Heart left ventricle (tissue), 16 donors: ENCODE measurements at regions not wholly inside any gene's neighbourhood (a gene's known extent, or its start where the extent isn't known, plus 50 kb on each side); places are given as distances from the start of the nearest gene placed in this dataset.

ENCODE experiments used
- ATAC-seq, 4 donors: fragments of 200-7000 bp; cut with Tn5 transposase; one replicate each; pipeline ENCODE4 v1.9.1; 2020 to 2022; ENCODE audit warnings: moderate library complexity in 4 of 4, mild to moderate bottlenecking in 3 of 4, moderate number of reproducible peaks in 1 of 4
- DNase-seq, 5 donors: peaks; one replicate each; pipeline ENCODE4 v3.0.0-alpha.2; 2020
- H3K27ac ChIP-seq, 12 donors: fragments of 200-600 bp; sonication (generic) in 4 of 12; one replicate each; pipeline versions ENCODE4 v1.5.0 to v1.8.0; 2016 to 2022; ENCODE audit warnings: mild to moderate bottlenecking in 2 of 12
- H3K27me3 ChIP-seq, 9 donors: fragments of 200-600 bp; sonication (generic) in 2 of 9; one replicate each; pipeline versions ENCODE4 v1.5.1 to v1.8.0; 2016 to 2022; ENCODE audit warnings: mild to moderate bottlenecking in 3 of 9
- H3K36me3 ChIP-seq, 9 donors: fragments of 200-600 bp; sonication (generic) in 2 of 9; one replicate each; pipeline versions ENCODE4 v1.5.0 to v1.8.0; 2018 to 2022; ENCODE audit warnings: mild to moderate bottlenecking in 2 of 9
- H3K4me1 ChIP-seq, 12 donors: fragments of 200-600 bp; sonication (generic) in 4 of 12; one replicate each; pipeline versions ENCODE4 v1.5.0 to v1.8.0; 2016 to 2022; ENCODE audit warnings: mild to moderate bottlenecking in 3 of 12
- H3K4me3 ChIP-seq, 12 donors: fragments of 200-600 bp; sonication (generic) in 4 of 12; one replicate each; pipeline versions ENCODE4 v1.5.0 to v1.8.0; 2017 to 2022; ENCODE audit warnings: mild to moderate bottlenecking in 9 of 12, moderate library complexity in 4 of 12
- H3K9me3 ChIP-seq, 12 donors: fragments of 200-600 bp; sonication (generic) in 4 of 12; one replicate each; pipeline versions ENCODE4 v1.5.0 to v1.8.0; 2016 to 2022; ENCODE audit warnings: mild to moderate bottlenecking in 1 of 12
- CTCF ChIP-seq, 12 donors: fragments of 200-600 bp; sonication (generic) in 4 of 12; IDR thresholded peaks; one replicate each; pipeline versions ENCODE4 v1.5.0 to v1.8.0; 2018 to 2022; ENCODE audit warnings: antibody characterized with exemption in 12 of 12, mild to moderate bottlenecking in 5 of 12
- POLR2A ChIP-seq, 2 donors: fragments of 450-650 bp; IDR thresholded peaks; one replicate each; pipeline ENCODE4 v1.6.1; 2017; ENCODE audit warnings: antibody characterized with exemption in 2 of 2, mild to moderate bottlenecking in 2 of 2, moderate library complexity in 2 of 2
- WGBS, 4 donors: extraction: QIAGEN DNeasy Blood & Tissue Kit in 2 of 4; methylation state at CpG; one replicate each; pipeline versions ENCODE4 v1.1.5 to v1.1.7; 2013 to 2018; 5-methylcytosine and 5-hydroxymethylcytosine counted together
- intact Hi-C, 10 donors: fragments of 100-400 bp; cut with DNase I; formaldehyde crosslinking; loops; one replicate each; pipeline versions ENCODE4 v1.11.1 to v1.14.2; 2022
- donor health status: ischemic (EF 13 %, LVEDD 7.1; RV severe dilation, severe dysfunction).
- donor health status: healthy with polysubstance abuse.
- donor health status: DM: no; HTN: yes; CAD: no.
- donor health status: DM: no; HTN: no; CAD: no.
- donor health status: ischemic (EF 25% LVEDD 6.9; RV normal size, moderate dysfunction).
- donor health status: ischemic (EF 25% LVEDD 5.7; RV mildly dilated, moderate dysfunction).
- donor health status: healthy.
- donor health status: DM: yes; HTN: yes; CAD: no.
- donor health status: ischemic (EF 35%, LVEDD 5.7; RV mildly dilated, moderate dysfunction).
- donor health status: nonischemic (EF 11% LVEDD 7.7; RV severe dilation, severe dysfunction).
- donor health status: DM: yes; HTN: yes; CAD: no.
- donor health status: PGD.
- donor health status: ischemic (EF 29% LVEDD 5.4; RV normal size, mild dysfunction).
- donor health status: nonischemic (EF 23%, LVEDD 6.1; RV moderate dilation, normal function).

DNA sequence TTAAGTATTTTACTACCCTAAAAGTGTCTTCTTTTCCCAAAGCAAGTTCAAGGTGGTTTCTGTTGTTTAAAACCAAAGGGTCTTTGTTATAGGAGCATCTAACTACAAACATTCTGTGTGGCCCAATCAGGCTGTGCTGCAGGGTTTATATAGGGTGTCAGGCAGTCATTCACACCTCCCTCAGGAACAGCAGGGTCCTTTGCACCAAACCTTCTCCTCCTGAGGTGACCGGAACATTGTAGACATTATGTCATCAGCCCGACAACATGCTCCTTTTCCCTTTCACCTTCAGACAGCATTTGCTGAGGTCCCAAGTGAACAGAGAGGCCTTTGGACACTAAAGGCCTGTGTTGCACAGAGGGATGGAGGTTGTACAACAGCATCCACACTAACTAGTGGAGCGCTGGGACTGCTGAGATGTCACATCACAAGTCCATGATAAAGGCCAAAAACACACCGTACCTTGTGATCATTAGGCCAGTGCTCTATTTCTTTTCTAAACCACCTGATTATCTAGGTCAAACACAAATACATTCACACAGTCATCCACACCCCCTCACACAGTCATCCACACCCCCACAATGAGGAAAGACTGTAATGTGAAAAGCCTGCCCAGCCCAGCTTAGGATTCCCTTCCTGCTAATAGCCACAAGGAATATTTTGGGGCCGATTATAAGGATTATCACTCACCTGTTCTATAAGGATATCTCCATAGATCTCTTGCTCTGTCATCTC, 123.8 kb upstream of the VLDLR start:
- intact Hi-C loops, result loop anchor here in 6 of 10 donors (2.0 to 10.0 kb wide), 6 partner anchors 63 to 363 kb away; partner anchors contain the start of gene VLDLR (in 4 of the 6)
- WGBS, 4 donors, result 56 to 71% (median 59%) methylated on average over 5 of the region's 5 CpGs
- peaks cover 0 to 6% (median 0%) of the 10 kb centered on the region in 12 donors for H3K9me3 ChIP-seq
- peak overlapping the region in 11 of 12 donors; percentile 18 to 82 (median 67) for H3K27ac ChIP-seq
- H3K27me3 ChIP-seq, result no peaks in the 10 kb centered on the region
- H3K4me3 ChIP-seq, result no peak overlapping the region
- no peaks in the 10 kb centered on the region for H3K36me3 ChIP-seq
- peaks cover 0 to 46% (median 14%) of the 10 kb centered on the region in 12 donors for H3K4me1 ChIP-seq
- TF ChIP-seq CTCF (IDR thresholded peaks at IDR 0.05), result no peak
- ATAC-seq (peak in 2 of 4 donors; percentile 15 to 32), DNase-seq (no peak)

DNA sequence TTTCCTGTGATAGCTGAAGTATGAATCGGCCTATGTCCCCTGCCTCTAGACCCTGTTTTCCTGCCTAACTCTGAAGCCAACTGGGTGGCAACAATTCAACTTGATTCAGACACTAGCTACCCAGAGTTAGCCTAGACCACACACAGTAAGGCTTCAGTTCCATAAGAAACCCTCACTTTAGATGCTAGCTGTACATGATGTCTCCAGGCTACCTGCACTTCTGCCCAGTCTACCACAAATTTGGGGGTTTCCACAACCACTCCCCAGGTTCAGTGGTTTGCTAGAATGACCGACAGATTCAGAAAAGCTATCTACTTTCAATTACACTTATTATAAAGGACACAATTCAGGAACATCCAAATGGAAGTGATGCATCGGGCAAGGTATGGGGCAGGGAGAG, 119.4 kb upstream of the VLDLR start:
- Histone ChIP-seq H3K36me3 (no peaks in the 10 kb centered on the region), H3K27me3 (no peaks in the 10 kb centered on the region), H3K9me3 (no peaks in the 10 kb centered on the region), H3K4me3 (no peak overlapping the region), H3K4me1 (peaks cover 0 to 22% (median 0%) of the 10 kb centered on the region in 12 donors), H3K27ac (no peak overlapping the region)
- no peak for ATAC-seq
- intact Hi-C loops, result no loop called here
- 96 to 100% (median 97%) methylated on average over 3 of the region's 3 CpGs for WGBS, 4 donors
- no peak for TF ChIP-seq POLR2A (IDR thresholded peaks at IDR 0.05)
- TF ChIP-seq CTCF (IDR thresholded peaks at IDR 0.05), result no peak
- no peak for DNase-seq

DNA sequence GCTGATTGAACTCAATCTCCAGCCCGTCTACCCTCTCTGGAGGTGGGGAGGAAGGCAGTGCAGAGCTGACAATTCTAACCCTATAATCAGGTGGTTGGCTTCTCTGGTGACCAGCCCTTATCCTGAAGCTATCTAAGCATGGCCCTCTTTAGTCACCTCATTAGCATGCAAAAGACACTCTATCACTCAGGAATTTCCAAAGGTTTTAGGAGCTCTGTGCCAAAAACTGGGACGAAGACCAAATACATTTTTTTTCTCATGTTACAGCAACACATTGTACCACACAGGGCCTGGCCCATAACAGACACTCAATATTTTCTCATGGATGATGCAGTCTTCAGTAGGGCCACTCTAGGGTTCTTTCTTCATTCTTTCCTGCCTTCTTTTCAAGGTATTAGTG, 118.8 kb upstream of the VLDLR start:
- WGBS, 4 donors, result 77 to 94% (median 82%) methylated on average over 2 of the region's 2 CpGs
- DNase-seq, result no peak
- Histone ChIP-seq H3K36me3 (no peaks in the 10 kb centered on the region), H3K9me3 (no peaks in the 10 kb centered on the region), H3K27ac (no peak overlapping the region), H3K4me3 (no peak overlapping the region), H3K27me3 (no peaks in the 10 kb centered on the region), H3K4me1 (peaks cover 0 to 17% (median 0%) of the 10 kb centered on the region in 12 donors)
- peak in 1 of 4 donors; percentile 12 for ATAC-seq
- intact Hi-C loops, result no loop called here
- no peak for TF ChIP-seq POLR2A (IDR thresholded peaks at IDR 0.05)
- no peak for TF ChIP-seq CTCF (IDR thresholded peaks at IDR 0.05)

DNA sequence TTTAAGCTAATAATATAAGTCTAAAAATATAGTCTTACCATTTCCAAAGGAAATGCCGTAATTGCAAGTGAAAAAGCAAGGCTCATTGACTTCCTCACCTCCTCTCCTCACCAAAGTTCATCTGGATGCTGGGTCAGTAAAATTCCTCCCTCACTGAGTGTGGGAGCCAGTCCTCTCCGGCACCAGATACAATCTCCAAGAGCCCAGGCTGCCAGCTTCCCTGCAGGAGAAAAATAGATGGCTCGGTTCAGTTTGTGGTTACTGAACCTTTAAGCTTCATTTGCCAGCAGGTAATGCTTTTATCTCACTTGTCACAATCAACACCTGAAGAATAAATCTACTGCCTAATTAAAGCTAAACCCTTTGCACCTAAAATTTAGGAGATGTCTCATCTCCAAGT, 115.3 kb upstream of the VLDLR start:
- intact Hi-C loops, result no loop called here
- ATAC-seq (peak in 3 of 4 donors; percentile 36 to 73 (median 41)), DNase-seq (peak in 1 of 5 donors; percentile 17)
- TF ChIP-seq POLR2A (IDR thresholded peaks at IDR 0.05) (no peak), CTCF (IDR thresholded peaks at IDR 0.05) (no peak)
- H3K4me1 ChIP-seq, result peaks cover 0 to 15% (median 0%) of the 10 kb centered on the region in 12 donors
- no peaks in the 10 kb centered on the region for H3K27me3 ChIP-seq
- H3K9me3 ChIP-seq, result no peaks in the 10 kb centered on the region
- no peak overlapping the region for H3K4me3 ChIP-seq
- peak overlapping the region in 1 of 12 donors; percentile 37 for H3K27ac ChIP-seq
- H3K36me3 ChIP-seq, result no peaks in the 10 kb centered on the region
- 24 to 39% (median 34%) methylated on average over 3 of the region's 3 CpGs for WGBS, 4 donors
